HepG2 (cell line): ENCODE measurements at regions not wholly inside any gene's neighbourhood (a gene's known extent, or its start where the extent isn't known, plus 50 kb on each side); places are given as distances from the start of the nearest gene placed in this dataset.

Experiments used
- CC2D1A ChIP-seq: sonication (generic); formaldehyde crosslinking; IDR thresholded peaks from 2 replicates; pipeline ENCODE4 v1.8.1; 2023; ENCODE audit warnings: mild to moderate bottlenecking, missing genetic modification reagents
- CHD4 ChIP-seq: fragments of 200-600 bp; sonication (generic); IDR thresholded peaks from 2 replicates; pipeline ENCODE4 v1.7.0; 2017; ENCODE audit warnings: mild to moderate bottlenecking, low read length, borderline replicate concordance
- ESRRA ChIP-seq: sonication (generic); formaldehyde crosslinking; IDR thresholded peaks from 2 replicates; pipeline ENCODE4 v1.5.1; 2020; ENCODE audit warnings: mild to moderate bottlenecking, low read depth, missing genetic modification reagents
- MED1 ChIP-seq: sonication (generic); formaldehyde crosslinking; IDR thresholded peaks from 2 replicates; pipeline ENCODE4 v1.4.0; 2020; ENCODE audit warnings: missing genetic modification reagents
- NCOA2 ChIP-seq: sonication (generic); formaldehyde crosslinking; IDR thresholded peaks from 2 replicates; pipeline ENCODE4 v1.8.0; 2022; ENCODE audit warnings: inconsistent platforms
- NFE2 ChIP-seq: sonication (generic); formaldehyde crosslinking; IDR thresholded peaks from 2 replicates; pipeline ENCODE4 v1.4.0; 2020; ENCODE audit warnings: missing genetic modification reagents
- TCF7 ChIP-seq: sonication (generic); IDR thresholded peaks from 2 replicates; pipeline ENCODE4 v1.6.1; 2016; ENCODE audit warnings: antibody characterized with exemption, low read depth
- XRCC5 ChIP-seq: fragments of 200-400 bp; formaldehyde crosslinking; optimal IDR thresholded peaks from 2 replicates; pipeline ENCODE3; 2017; ENCODE audit warnings: mild to moderate bottlenecking, low read length
- ZFP36L1 ChIP-seq: sonication (generic); formaldehyde crosslinking; IDR thresholded peaks from 2 replicates; pipeline ENCODE4 v1.8.0; 2022; ENCODE audit warnings: mild to moderate bottlenecking, missing genetic modification reagents, moderate library complexity
- ZNF33A ChIP-seq: sonication (generic); formaldehyde crosslinking; IDR thresholded peaks from 2 replicates; pipeline ENCODE4 v1.5.1; 2020; ENCODE audit warnings: missing genetic modification reagents, mild to moderate bottlenecking, moderate library complexity, borderline replicate concordance
- TF ChIP-seq, protein P1 (sequence below): sonication (generic); formaldehyde crosslinking; IDR thresholded peaks from 2 replicates; pipeline ENCODE4 v1.9.0; 2021; ENCODE audit warnings: missing genetic modification reagents, mild to moderate bottlenecking, borderline replicate concordance
- TF ChIP-seq, protein P2 (sequence below): sonication (generic); formaldehyde crosslinking; IDR thresholded peaks from 2 replicates; pipeline ENCODE4 v1.8.0; 2022; ENCODE audit warnings: mild to moderate bottlenecking, missing genetic modification reagents
- TF ChIP-seq, protein P3 (sequence below): sonication (generic); formaldehyde crosslinking; IDR thresholded peaks from 2 replicates; pipeline ENCODE4 v1.5.1; 2020; ENCODE audit warnings: mild to moderate bottlenecking, missing genetic modification reagents, moderate library complexity
- TF ChIP-seq, protein P4 (sequence below): sonication (generic); formaldehyde crosslinking; IDR thresholded peaks from 2 replicates; pipeline ENCODE4 v1.5.0; 2020; ENCODE audit warnings: mild to moderate bottlenecking, missing genetic modification reagents, borderline replicate concordance
- TF ChIP-seq, protein P5 (sequence below): sonication (generic); formaldehyde crosslinking; IDR thresholded peaks from 2 replicates; pipeline ENCODE4 v1.4.0; 2020; ENCODE audit warnings: mild to moderate bottlenecking, missing genetic modification reagents, borderline replicate concordance
- TF ChIP-seq, protein P6 (sequence below): sonication (generic); formaldehyde crosslinking; IDR thresholded peaks from 2 replicates; pipeline ENCODE4 v1.8.1; 2023; ENCODE audit warnings: mild to moderate bottlenecking, missing genetic modification reagents
- TF ChIP-seq, protein P7 (sequence below): sonication (generic); formaldehyde crosslinking; IDR thresholded peaks from 2 replicates; pipeline ENCODE4 v1.4.0; 2020; ENCODE audit warnings: missing genetic modification reagents, low read depth, mild to moderate bottlenecking, borderline replicate concordance

DNA sequence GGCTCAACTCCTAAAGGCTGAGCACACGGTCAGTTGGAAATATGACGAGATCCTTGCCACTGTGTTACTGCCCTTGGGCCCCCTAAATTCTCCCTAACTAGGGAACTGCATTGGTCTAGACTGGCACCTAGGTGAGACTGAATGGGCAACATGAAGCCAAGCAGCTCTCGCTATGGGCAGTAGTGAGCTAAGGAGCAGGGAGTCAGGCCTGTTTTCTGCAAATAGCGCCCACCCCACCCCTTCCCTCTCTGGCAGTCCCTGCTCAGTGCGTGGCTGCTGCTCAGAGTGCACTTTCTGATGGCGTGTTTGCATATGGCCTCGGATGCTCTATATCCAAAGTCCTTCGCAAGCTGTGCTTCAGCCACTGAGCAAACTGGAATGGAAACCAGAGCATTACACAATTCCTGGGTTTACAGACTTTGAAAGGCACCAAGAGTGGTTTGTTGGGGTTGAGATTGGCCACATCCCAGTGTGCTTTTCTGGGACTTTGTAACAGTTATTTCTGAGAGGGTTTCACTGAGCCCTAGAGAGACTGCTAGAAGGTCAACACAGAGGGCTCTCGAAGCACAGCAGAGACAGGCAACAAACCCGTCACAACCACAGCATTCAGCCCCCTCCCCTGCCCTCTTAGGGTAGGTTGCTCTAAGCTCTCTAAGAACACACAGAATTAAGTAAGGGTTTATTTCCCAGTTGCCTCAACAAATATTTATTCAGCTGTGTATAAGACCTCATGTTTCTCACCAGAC lies 419.9 kb downstream of the STK39 start (continued):
- TF ChIP-seq, protein P1, sequence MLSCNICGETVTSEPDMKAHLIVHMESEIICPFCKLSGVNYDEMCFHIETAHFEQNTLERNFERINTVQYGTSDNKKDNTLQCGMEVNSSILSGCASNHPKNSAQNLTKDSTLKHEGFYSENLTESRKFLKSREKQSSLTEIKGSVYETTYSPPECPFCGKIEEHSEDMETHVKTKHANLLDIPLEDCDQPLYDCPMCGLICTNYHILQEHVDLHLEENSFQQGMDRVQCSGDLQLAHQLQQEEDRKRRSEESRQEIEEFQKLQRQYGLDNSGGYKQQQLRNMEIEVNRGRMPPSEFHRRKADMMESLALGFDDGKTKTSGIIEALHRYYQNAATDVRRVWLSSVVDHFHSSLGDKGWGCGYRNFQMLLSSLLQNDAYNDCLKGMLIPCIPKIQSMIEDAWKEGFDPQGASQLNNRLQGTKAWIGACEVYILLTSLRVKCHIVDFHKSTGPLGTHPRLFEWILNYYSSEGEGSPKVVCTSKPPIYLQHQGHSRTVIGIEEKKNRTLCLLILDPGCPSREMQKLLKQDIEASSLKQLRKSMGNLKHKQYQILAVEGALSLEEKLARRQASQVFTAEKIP = no peak
- peak; percentile 94; the same call in 1 of the 2 replicates for TF ChIP-seq ZFP36L1 (CRISPR knock-in tag)
- peak; percentile 77 for TF ChIP-seq TCF7
- TF ChIP-seq, protein P2, sequence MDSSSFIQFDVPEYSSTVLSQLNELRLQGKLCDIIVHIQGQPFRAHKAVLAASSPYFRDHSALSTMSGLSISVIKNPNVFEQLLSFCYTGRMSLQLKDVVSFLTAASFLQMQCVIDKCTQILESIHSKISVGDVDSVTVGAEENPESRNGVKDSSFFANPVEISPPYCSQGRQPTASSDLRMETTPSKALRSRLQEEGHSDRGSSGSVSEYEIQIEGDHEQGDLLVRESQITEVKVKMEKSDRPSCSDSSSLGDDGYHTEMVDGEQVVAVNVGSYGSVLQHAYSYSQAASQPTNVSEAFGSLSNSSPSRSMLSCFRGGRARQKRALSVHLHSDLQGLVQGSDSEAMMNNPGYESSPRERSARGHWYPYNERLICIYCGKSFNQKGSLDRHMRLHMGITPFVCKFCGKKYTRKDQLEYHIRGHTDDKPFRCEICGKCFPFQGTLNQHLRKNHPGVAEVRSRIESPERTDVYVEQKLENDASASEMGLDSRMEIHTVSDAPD = peak; percentile 88; the same call in 1 of the 2 replicates
- peak; percentile 95 for TF ChIP-seq ESRRA (CRISPR knock-in tag)
- peak; percentile 90 for TF ChIP-seq XRCC5
- TF ChIP-seq, protein P3, sequence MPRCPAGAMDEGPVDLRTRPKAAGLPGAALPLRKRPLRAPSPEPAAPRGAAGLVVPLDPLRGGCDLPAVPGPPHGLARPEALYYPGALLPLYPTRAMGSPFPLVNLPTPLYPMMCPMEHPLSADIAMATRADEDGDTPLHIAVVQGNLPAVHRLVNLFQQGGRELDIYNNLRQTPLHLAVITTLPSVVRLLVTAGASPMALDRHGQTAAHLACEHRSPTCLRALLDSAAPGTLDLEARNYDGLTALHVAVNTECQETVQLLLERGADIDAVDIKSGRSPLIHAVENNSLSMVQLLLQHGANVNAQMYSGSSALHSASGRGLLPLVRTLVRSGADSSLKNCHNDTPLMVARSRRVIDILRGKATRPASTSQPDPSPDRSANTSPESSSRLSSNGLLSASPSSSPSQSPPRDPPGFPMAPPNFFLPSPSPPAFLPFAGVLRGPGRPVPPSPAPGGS (CRISPR knock-in tag) = peak; percentile 69; the same call in 1 of the 2 replicates
- TF ChIP-seq CC2D1A (CRISPR knock-in tag) = no peak
- TF ChIP-seq, protein P4, sequence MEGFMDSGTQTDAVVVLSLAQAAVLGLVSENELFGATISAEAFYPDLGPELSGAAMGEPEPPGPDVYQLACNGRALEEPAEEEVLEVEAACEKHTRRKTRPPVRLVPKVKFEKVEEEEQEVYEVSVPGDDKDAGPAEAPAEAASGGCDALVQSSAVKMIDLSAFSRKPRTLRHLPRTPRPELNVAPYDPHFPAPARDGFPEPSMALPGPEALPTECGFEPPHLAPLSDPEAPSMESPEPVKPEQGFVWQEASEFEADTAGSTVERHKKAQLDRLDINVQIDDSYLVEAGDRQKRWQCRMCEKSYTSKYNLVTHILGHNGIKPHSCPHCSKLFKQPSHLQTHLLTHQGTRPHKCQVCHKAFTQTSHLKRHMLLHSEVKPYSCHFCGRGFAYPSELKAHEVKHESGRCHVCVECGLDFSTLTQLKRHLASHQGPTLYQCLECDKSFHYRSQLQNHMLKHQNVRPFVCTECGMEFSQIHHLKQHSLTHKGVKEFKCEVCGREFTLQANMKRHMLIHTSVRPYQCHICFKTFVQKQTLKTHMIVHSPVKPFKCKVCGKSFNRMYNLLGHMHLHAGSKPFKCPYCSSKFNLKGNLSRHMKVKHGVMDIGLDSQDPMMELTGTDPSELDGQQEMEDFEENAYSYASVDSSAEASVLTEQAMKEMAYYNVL (CRISPR knock-in tag) = peak; percentile 67; the same call in 1 of the 2 replicates
- peak; percentile 72; the same call in 1 of the 2 replicates for TF ChIP-seq ZNF33A
- TF ChIP-seq NCOA2 = peak; percentile 92
- TF ChIP-seq NFE2 (CRISPR knock-in tag) = no peak
- TF ChIP-seq, protein P5, sequence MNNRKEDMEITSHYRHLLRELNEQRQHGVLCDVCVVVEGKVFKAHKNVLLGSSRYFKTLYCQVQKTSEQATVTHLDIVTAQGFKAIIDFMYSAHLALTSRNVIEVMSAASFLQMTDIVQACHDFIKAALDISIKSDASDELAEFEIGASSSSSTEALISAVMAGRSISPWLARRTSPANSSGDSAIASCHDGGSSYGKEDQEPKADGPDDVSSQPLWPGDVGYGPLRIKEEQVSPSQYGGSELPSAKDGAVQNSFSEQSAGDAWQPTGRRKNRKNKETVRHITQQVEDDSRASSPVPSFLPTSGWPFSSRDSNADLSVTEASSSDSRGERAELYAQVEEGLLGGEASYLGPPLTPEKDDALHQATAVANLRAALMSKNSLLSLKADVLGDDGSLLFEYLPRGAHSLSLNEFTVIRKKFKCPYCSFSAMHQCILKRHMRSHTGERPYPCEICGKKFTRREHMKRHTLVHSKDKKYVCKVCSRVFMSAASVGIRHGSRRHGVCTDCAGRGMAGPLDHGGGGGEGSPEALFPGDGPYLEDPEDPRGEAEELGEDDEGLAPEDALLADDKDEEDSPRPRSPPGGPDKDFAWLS (CRISPR knock-in tag) = 0 out of 2 replicates have a peak, but pooled peaks have one; percentile 54
- no peak; the same call in 1 of the 2 replicates for TF ChIP-seq CHD4
- TF ChIP-seq MED1 (CRISPR knock-in tag) = peak; percentile 97
- TF ChIP-seq, protein P6, sequence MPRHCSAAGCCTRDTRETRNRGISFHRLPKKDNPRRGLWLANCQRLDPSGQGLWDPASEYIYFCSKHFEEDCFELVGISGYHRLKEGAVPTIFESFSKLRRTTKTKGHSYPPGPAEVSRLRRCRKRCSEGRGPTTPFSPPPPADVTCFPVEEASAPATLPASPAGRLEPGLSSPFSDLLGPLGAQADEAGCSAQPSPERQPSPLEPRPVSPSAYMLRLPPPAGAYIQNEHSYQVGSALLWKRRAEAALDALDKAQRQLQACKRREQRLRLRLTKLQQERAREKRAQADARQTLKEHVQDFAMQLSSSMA (CRISPR knock-in tag) = peak; percentile 86
- TF ChIP-seq, protein P7, sequence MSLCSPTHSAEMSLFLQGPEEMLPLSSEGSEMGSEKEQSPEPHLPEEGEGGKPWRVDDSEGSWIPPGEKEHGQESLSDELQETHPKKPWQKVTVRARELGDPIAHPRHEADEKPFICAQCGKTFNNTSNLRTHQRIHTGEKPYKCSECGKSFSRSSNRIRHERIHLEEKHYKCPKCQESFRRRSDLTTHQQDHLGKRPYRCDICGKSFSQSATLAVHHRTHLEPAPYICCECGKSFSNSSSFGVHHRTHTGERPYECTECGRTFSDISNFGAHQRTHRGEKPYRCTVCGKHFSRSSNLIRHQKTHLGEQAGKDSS (CRISPR knock-in tag) = peak; percentile 97
